HG03095 (cell line): ENCODE measurements at regions not wholly inside any gene's neighbourhood (a gene's known extent, or its start where the extent isn't known, plus 50 kb on each side); places are given as distances from the start of the nearest gene placed in this dataset.
A peak's percentile ranks its signal among the peaks of the same experiment; 100 is the strongest.
"Not testable (repeated sequence)": the region's sequence is repeated elsewhere in the genome, so short reads cannot be mapped to it uniquely, and the experiment has no call there.

Source experiments
- ATAC-seq: cut with Tn5 transposase; IDR thresholded peaks from one replicate; pipeline ENCODE4 v1.9.1; 2021; ENCODE audit warnings: moderate library complexity; ENCODE audit not compliant: unreplicated experiment

DNA sequence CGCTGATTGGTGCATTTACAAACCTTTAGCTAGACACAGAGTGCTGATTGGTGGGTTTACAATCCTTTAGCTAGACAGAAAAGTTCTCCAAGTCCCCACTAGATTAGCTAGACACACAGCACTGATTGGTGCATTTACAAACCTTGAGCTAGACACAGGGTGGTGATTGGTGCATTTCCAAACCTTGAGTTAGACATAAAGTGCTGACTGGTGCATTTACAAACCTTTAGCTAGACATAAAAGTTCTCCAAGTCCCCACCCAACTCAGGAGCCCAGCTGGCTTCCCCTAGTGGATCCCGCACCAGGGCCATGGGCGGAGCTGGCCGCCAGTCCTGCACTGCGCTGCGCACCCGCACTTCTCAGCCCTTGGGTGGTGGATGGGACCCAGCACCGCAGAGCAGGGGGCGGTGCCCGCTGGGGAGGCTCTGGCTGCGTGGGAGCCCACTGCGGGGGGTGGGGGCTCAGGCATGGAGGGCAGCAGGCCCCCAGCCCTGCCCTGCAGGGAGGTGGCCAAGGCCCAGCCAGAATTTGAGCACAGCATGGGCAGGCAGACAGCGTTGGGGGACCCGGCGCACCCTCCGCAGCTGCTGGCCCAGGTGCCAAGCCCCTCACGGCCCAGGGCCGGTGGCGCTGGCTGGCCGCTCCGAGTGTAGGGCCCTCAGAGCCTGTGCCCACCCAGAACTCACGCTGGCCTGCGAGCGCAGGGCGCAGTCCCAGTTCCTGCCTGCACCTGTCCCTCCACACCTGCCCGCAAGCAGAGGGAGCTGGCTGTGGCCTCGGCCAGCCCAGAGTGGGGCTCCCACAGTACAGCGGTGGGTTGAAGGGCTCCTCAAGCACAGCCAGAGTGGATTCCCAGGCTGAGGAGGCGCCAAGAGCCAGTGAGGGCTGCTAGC, 608.9 kb upstream of the LCORL start:
- ATAC-seq: no peak

- no peak for ATAC-seq
Measured at GRCh38 chr4:18627447-18628005, 606.0 kb upstream of the LCORL start.

DNA sequence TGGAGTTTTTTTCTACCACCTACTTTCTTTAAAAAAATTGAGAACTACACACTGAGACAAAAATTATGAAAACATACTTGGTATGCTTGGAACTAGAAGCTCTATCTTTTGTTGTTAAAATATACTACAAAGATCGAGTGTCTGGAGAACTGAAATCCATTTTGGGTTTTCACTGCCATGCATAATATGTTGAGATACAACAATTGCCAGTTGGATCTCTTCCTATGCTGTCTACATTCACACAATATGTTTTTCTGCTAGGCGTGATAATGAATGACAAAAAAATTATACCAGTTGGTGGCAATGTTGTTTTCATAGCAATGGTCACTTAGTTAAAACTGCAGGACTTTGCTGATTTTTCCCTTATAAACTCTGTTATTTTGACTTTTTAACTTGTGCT, 605.4 kb upstream of the LCORL start:
- no peak for ATAC-seq

- no peak for ATAC-seq
Measured at GRCh38 chr4:18626366-18626765, 604.8 kb upstream of the LCORL start.

DNA sequence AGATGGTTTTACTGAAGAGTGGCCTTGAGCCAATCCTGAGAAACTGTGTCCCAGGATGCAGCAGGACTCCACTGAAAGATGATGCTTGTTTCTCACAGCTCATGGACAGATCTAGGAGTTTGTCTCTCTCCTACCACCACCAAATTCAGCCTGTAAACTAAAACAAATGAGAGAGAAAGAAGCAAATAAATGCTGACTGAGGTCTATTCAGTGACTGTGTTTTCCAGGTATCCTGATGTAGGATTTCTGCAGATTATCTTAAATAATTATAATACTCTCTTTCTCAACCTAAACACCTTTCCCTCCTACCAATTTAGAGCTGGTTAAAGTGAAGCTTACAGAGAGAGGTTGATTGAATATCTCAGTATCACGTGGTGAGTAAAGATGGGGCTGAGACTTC, 599.6 kb upstream of the LCORL start:
- no peak for ATAC-seq

GRCh38 chr4:18616720-18617119, 595.2 kb upstream of the LCORL start:
- no peak for ATAC-seq

- ATAC-seq: no peak
Measured at GRCh38 chr4:18611026-18611425, 589.5 kb upstream of the LCORL start.

GRCh38 chr4:18608908-18609533, 587.5 kb upstream of the LCORL start:
- no peak for ATAC-seq

DNA sequence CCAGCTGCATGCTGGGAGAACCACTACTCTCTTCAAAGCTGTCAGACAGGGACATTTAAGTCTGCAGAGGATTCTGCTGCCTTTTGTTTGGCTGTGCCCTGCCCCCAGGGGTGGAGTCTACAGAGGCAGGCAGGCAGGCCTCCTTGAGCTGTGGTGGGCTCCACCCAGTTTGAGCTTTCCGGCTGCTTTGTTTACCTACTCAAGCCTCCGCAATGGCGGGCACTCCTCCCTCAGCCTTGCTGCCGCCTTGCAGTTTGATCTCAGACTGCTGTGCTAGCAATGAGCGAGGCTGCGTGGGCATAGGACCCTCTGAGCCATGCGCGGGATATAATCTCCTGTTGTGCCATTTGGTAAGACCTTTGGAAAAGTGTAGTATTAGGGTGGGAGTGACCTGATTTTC, 581.1 kb upstream of the LCORL start:
- not testable (repeated sequence) for ATAC-seq

DNA sequence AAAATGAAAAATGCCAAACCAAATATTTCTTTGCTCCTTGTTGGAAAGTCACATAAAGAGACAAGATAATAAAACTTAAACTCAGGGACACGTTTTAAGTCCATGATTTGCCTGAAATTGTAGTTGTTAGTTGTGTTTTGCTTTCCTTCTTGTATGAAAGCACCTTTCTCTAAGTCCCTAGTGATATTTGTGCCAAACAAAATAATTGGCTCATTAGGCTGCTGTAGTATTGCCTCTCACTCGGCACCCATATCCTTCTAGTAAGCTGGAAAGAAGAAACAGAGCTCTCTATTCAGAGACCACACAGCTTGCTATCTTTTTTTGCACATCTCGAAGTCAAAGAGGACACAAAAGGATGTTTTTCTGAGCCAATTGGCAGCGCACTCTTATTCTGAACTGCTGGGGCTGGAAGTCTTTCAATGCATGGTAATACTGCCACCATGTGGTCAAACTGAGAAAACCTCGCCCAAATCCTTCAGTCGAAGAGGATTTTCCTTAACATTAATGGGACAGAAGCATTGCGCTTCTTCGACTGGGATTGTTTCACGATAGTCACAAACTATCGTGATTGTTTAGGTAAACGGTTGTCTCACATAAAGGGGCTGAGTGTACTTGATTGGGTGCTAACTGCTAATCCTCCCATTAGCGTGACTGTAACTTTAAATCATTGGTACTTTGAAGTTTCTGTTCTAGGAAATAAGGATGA, 571.9 kb upstream of the LCORL start:
- peak; percentile 69 for ATAC-seq

DNA sequence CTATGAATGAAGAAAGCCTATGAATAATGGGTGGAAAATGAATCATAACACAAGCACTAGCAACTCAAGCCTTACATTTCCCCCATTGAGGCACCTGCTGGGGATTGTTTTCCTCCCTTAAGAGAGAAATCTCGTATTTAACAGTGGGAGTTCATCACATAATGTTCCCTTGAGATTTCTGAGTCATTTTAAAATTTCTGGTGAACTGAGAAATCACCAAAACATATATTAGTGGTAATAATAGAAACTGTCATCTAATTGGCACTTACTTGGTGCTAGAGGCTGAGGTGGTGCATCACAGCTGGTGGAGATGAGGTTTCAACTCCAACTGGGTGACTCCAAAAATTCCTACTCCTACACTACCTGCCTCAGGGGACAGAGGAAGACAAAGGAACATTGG, 561.3 kb upstream of the LCORL start:
- ATAC-seq: no peak

- peak; percentile 91 for ATAC-seq
Measured at GRCh38 chr4:18578307-18578706, 556.8 kb upstream of the LCORL start.

DNA sequence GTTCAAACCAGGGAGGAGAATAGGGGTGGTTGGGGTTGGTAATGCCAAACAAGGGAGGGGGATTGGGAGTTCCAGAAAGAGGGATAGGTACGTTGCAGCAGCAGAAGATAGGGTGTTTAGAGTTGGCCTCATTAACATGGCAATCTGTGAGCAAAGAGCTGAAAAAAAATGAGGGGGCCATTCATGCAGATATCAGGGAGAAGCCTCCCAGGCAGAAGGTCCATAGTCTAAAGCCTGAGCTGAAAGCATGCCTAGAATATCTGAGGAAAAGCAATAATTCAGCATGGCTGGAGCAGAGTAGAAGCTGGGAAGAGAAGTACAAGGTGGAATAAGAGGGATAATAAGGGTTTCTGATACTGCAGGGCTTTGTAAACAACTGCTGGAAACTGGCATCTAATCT, 550.9 kb upstream of the LCORL start:
- ATAC-seq: no peak

DNA sequence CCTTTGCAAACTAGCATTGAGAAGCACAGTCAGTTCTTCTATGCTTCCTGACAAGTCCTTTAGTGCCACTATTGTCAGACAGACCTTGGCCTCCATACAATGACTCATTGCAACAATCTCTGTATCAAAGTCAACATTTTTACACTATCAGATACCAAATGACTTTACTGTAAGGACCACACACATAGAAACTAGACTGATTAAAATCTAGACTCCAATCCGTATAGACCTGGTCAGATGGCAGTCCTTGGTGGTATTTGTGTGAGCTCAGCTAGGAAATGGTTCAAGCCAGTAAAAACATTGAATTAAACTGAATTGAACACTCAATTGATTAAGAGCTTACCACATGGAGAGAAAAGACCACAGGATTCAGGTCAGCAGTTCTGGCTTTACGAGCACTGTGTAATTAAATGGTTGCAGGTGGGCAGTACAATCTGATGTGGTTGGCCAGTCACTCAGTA, 549.8 kb upstream of the LCORL start:
- ATAC-seq: no peak

GRCh38 chr4:18570370-18570769, 548.8 kb upstream of the LCORL start:
- ATAC-seq: no peak

GRCh38 chr4:18568600-18568999, 547.0 kb upstream of the LCORL start:
- no peak for ATAC-seq

GRCh38 chr4:18566970-18567799, 545.6 kb upstream of the LCORL start:
- ATAC-seq: no peak

- no peak for ATAC-seq
Measured at GRCh38 chr4:18559492-18559891, 537.9 kb upstream of the LCORL start.

- no peak for ATAC-seq
Measured at GRCh38 chr4:18556402-18556801, 534.8 kb upstream of the LCORL start.

DNA sequence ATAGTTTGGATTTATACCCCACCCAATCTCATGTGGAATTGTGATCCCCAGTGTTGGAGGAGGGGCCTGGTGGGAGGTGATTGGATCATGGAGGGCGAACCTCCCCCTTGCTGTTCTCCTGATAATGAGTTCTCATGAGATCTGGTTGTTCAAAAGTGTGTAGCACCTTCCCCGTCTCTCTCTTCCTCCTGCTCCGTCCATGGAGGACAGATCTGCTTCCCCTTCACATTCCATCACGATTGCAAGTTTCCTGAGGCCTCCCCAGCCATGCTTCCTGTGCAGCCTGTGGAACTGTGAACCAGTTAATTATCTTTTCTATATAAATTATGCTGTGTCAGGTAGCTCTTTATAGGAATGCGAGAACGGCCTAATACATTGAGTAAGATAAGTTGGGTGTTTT, 518.8 kb upstream of the LCORL start:
- ATAC-seq: no peak

DNA sequence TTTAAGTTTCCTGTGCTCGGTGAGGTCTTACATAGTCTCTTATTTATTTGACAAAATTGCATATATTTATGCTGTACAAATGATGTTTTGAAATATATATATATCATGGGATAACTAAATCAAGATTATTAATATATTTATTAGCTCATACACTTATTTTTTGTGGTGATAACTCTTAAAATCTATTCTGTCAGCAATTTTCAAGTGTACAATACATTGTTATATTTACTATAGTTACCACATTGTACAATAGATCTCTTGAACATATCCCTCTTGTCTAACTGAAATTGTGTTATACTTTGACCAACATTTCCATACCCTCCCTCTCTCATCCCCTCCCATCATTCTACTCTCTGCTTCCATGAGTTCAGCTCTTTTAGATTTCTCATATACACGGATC, 516.6 kb upstream of the LCORL start:
- ATAC-seq: no peak
